Neural cell (in vitro differentiated cells): ENCODE measurements at regions not wholly inside any gene's neighbourhood (a gene's known extent, or its start where the extent isn't known, plus 50 kb on each side); places are given as distances from the start of the nearest gene placed in this dataset.

Source experiments
- H2AFZ ChIP-seq: fragments of 200-600, 300-800 bp; sonication (generic), shearing (Covaris generic); 2 replicates; pipeline ENCODE4 v1.6.0; 2014; ENCODE audit warnings: low read depth, mild to moderate bottlenecking, antibody characterized with exemption, low read length, moderate library complexity
- H3F3A ChIP-seq: fragments of 200-600 bp; shearing (Covaris generic); 2 replicates; pipeline ENCODE4 v1.6.1; 2016; ENCODE audit warnings: mild to moderate bottlenecking, moderate library complexity, mixed read lengths, antibody characterized with exemption, low read length; ENCODE audit not compliant: insufficient read depth, poor library complexity, severe bottlenecking
- H3K27ac ChIP-seq: fragments of 200-600, 300-800 bp; sonication (generic), shearing (Covaris generic); 2 replicates; pipeline ENCODE4 v1.5.1; 2014; ENCODE audit warnings: mild to moderate bottlenecking, low read length, moderate library complexity
- H3K27me3 ChIP-seq: fragments of 300-800, 200-600 bp; sonication (generic), shearing (Covaris generic); 2 replicates; pipeline ENCODE4 v1.6.0; 2014; ENCODE audit warnings: mild to moderate bottlenecking, low read depth, low read length, moderate library complexity; ENCODE audit not compliant: insufficient read depth
- H3K36me3 ChIP-seq: fragments of 300-800, 200-600 bp; sonication (generic), shearing (Covaris generic); 2 replicates; pipeline ENCODE4 v1.5.1; 2014; ENCODE audit warnings: mild to moderate bottlenecking, antibody characterized with exemption, low read length, moderate library complexity; ENCODE audit not compliant: insufficient read depth
- H3K4me2 ChIP-seq: fragments of 300-800, 200-600 bp; sonication (generic), shearing (Covaris generic); 2 replicates; pipeline ENCODE4 v1.6.0; 2014; ENCODE audit warnings: mild to moderate bottlenecking, low read length
- H3K4me3 ChIP-seq: fragments of 300-800, 200-600 bp; sonication (generic), shearing (Covaris generic); 2 replicates; pipeline ENCODE4 v1.5.1; 2014; ENCODE audit warnings: mild to moderate bottlenecking, low read length, moderate library complexity
- H3K79me2 ChIP-seq: fragments of 200-600 bp; shearing (Covaris generic); replicated peaks from 2 replicates; pipeline ENCODE4 v1.6.0; 2014; ENCODE audit warnings: mild to moderate bottlenecking, low read length, moderate library complexity; ENCODE audit not compliant: insufficient read depth
- H3K9ac ChIP-seq: fragments of 300-800, 200-600 bp; sonication (generic), shearing (Covaris generic); 2 replicates; pipeline ENCODE4 v1.6.1; 2016; ENCODE audit warnings: mild to moderate bottlenecking, low read length, mixed read lengths
- H3K9me2 ChIP-seq: fragments of 200-600 bp; shearing (Covaris generic); 2 replicates; pipeline ENCODE4 v1.6.1; 2016; ENCODE audit warnings: mild to moderate bottlenecking, low read length, mixed read lengths; ENCODE audit not compliant: insufficient read depth
- H3K9me3 ChIP-seq: fragments of 200-600, 300-800 bp; sonication (generic), shearing (Covaris generic); 2 replicates; pipeline ENCODE4 v1.6.1; 2016; ENCODE audit warnings: mild to moderate bottlenecking, mixed run types, low read length, moderate library complexity, mixed read lengths
- H4K20me1 ChIP-seq: fragments of 200-600 bp; shearing (Covaris generic); 2 replicates; pipeline ENCODE4 v1.6.1; 2016; ENCODE audit warnings: mild to moderate bottlenecking, mixed run types; ENCODE audit not compliant: insufficient read depth
- CTCF ChIP-seq: fragments of 450-650 bp; IDR thresholded peaks from 2 replicates; pipeline ENCODE4 v1.5.1; 2014; ENCODE audit warnings: antibody characterized with exemption, mild to moderate bottlenecking, moderate library complexity; ENCODE audit not compliant: poor library complexity, severe bottlenecking
- EP300 ChIP-seq: fragments of 450-650 bp; conservative IDR thresholded peaks from 2 replicates; pipeline ENCODE4 v1.6.1; 2014; ENCODE audit warnings: antibody characterized with exemption, mild to moderate bottlenecking, moderate library complexity; ENCODE audit not compliant: poor library complexity, severe bottlenecking
- EZH2 ChIP-seq: fragments of 200-600, 300-800 bp; shearing (Covaris generic), sonication (generic); IDR thresholded peaks from 2 replicates; pipeline ENCODE4 v1.6.1; 2014; ENCODE audit warnings: antibody characterized with exemption, low read length, borderline replicate concordance, mild to moderate bottlenecking; ENCODE audit not compliant: insufficient read depth, poor library complexity, severe bottlenecking
- MXI1 ChIP-seq: fragments of 450-650 bp; conservative IDR thresholded peaks from 2 replicates; pipeline ENCODE4 v1.6.1; 2014; ENCODE audit warnings: antibody characterized with exemption, mild to moderate bottlenecking; ENCODE audit not compliant: poor library complexity, severe bottlenecking
- POLR2AphosphoS5 ChIP-seq: IDR thresholded peaks from 2 replicates; pipeline ENCODE4 v1.6.1; 2012
- RAD21 ChIP-seq: fragments of 450-650 bp; conservative IDR thresholded peaks from 2 replicates; pipeline ENCODE4 v1.6.1; 2014; ENCODE audit warnings: antibody characterized with exemption, mild to moderate bottlenecking, moderate library complexity
- REST ChIP-seq: IDR thresholded peaks from 2 replicates; pipeline ENCODE4 v1.6.1; 2012; ENCODE audit warnings: borderline replicate concordance
- SMC3 ChIP-seq: fragments of 450-650 bp; conservative IDR thresholded peaks from 2 replicates; pipeline ENCODE4 v1.6.1; 2014; ENCODE audit warnings: antibody characterized with exemption, mild to moderate bottlenecking, moderate library complexity; ENCODE audit not compliant: poor library complexity
- TAF1 ChIP-seq: IDR thresholded peaks from 2 replicates; pipeline ENCODE4 v1.6.1; 2012; ENCODE audit warnings: low read depth

GRCh38 chr5:143601357-143601756, 197.9 kb upstream of the NR3C1 start:
- no peaks in the 10 kb centered on the region for H3K36me3 ChIP-seq
- no peak overlapping the region for H3K4me3 ChIP-seq
- no peaks in the 10 kb centered on the region for H3K27me3 ChIP-seq
- no peaks in the 10 kb centered on the region for H3K9me2 ChIP-seq
- H3K9me3 ChIP-seq, result no peaks in the 10 kb centered on the region
- no peak overlapping the region for H3K9ac ChIP-seq
- TF ChIP-seq REST (no peak), CTCF (no peak), RAD21 (no peak), EP300 (no peak), EZH2 (no peak), MXI1 (no peak), SMC3 (no peak), TAF1 (no peak), POLR2AphosphoS5 (no peak)
- H3F3A ChIP-seq, result no peaks in the 10 kb centered on the region
- no peaks in the 10 kb centered on the region for H3K79me2 ChIP-seq
- no peak overlapping the region for H3K27ac ChIP-seq
- H2AFZ ChIP-seq, result no peak overlapping the region
- no peak overlapping the region for H3K4me2 ChIP-seq
- no peaks in the 10 kb centered on the region for H4K20me1 ChIP-seq

GRCh38 chr5:143600396-143601075, 197.1 kb upstream of the NR3C1 start:
- no peaks in the 10 kb centered on the region for H3K9me2 ChIP-seq
- H3K9me3 ChIP-seq, result no peaks in the 10 kb centered on the region
- H3F3A ChIP-seq, result no peaks in the 10 kb centered on the region
- H4K20me1 ChIP-seq, result no peaks in the 10 kb centered on the region
- no peaks in the 10 kb centered on the region for H3K27me3 ChIP-seq
- no peak overlapping the region for H2AFZ ChIP-seq
- no peak overlapping the region for H3K4me3 ChIP-seq
- no peak overlapping the region for H3K4me2 ChIP-seq
- no peaks in the 10 kb centered on the region for H3K36me3 ChIP-seq
- TF ChIP-seq RAD21 (no peak), POLR2AphosphoS5 (no peak), EP300 (no peak), SMC3 (no peak), MXI1 (no peak), REST (no peak), TAF1 (no peak)
- H3K27ac ChIP-seq, result no peak overlapping the region
- no peaks in the 10 kb centered on the region for H3K79me2 ChIP-seq
- no peak overlapping the region for H3K9ac ChIP-seq
